ENCODE measurements at regions not wholly inside any gene's neighbourhood (a gene's known extent, or its start where the extent isn't known, plus 50 kb on each side); places are given as distances from the start of the nearest gene placed in this dataset.

DNA sequence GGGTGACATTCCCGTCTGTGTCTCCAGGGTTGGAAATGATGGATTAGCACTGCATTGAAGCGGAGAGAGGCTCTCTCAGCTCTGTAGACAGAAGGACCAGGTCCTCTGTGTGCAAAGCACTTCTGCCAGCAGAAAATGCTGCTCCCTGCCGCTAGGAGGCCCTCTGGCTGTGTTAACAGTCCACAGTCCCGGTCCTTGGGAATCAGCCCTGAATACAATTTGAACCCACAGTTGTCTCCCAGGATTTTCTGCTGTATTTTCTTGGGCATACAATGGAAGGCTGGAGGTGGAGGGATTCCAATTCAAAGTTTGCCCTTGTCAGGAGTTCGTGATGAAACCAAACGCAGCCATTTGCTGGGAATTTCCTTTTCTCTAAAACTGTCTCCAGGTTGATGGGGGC, 205.2 kb downstream of the GLRX3 start:
- TF ChIP-seq EZH2phosphoT487 (IDR thresholded peaks at IDR 0.05; ENCODE audit: borderline replicate concordance, low read length), result no peak
- TF ChIP-seq, protein P1, sequence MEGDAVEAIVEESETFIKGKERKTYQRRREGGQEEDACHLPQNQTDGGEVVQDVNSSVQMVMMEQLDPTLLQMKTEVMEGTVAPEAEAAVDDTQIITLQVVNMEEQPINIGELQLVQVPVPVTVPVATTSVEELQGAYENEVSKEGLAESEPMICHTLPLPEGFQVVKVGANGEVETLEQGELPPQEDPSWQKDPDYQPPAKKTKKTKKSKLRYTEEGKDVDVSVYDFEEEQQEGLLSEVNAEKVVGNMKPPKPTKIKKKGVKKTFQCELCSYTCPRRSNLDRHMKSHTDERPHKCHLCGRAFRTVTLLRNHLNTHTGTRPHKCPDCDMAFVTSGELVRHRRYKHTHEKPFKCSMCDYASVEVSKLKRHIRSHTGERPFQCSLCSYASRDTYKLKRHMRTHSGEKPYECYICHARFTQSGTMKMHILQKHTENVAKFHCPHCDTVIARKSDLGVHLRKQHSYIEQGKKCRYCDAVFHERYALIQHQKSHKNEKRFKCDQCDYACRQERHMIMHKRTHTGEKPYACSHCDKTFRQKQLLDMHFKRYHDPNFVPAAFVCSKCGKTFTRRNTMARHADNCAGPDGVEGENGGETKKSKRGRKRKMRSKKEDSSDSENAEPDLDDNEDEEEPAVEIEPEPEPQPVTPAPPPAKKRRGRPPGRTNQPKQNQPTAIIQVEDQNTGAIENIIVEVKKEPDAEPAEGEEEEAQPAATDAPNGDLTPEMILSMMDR (conservative IDR thresholded peaks at IDR 0.05; ENCODE audit: low read depth, low read length), result no peak
- no peak for TF ChIP-seq EZH2 (IDR thresholded peaks at IDR 0.05; ENCODE audit: low read length, unreplicated experiment)
